Sigmoid colon (tissue), 4 donors: ENCODE measurements at regions not wholly inside any gene's neighbourhood (a gene's known extent, or its start where the extent isn't known, plus 50 kb on each side); places are given as distances from the start of the nearest gene placed in this dataset.

Source experiments
- CTCF ChIP-seq, 4 experiments: fragments of 450-650 bp in 3 of 4; fragments of 200-600 bp in 1 of 4; IDR thresholded peaks; one replicate each; pipeline ENCODE4 v1.5.1; 2016 to 2019; ENCODE audit warnings: antibody characterized with exemption in 4 of 4, mild to moderate bottlenecking in 3 of 4, moderate library complexity in 2 of 4
- EP300 ChIP-seq, 4 donors: sonication (generic); formaldehyde crosslinking; IDR thresholded peaks; one replicate each; pipeline ENCODE4 v1.6.1; 2017; ENCODE audit warnings: antibody characterized with exemption in 4 of 4
- POLR2AphosphoS5 ChIP-seq, 4 donors: sonication (generic); formaldehyde crosslinking; IDR thresholded peaks; one replicate each; pipeline ENCODE4 v1.6.1; 2017; ENCODE audit warnings: antibody characterized with exemption in 4 of 4

GRCh38 chr11:23725752-23726151 is 771.1 kb upstream of the LUZP2 start:
- TF ChIP-seq CTCF (IDR thresholded peaks at IDR 0.05): no peak
- TF ChIP-seq EP300 (IDR thresholded peaks at IDR 0.05): no peak
- TF ChIP-seq POLR2AphosphoS5 (IDR thresholded peaks at IDR 0.05): no peak
